ENCODE measurements at regions not wholly inside any gene's neighbourhood (a gene's known extent, or its start where the extent isn't known, plus 50 kb on each side); places are given as distances from the start of the nearest gene placed in this dataset.
"Not testable (repeated sequence)": the region's sequence is repeated elsewhere in the genome, so short reads cannot be mapped to it uniquely, and the experiment has no call there.

GRCh38 chr20:57971583-57971982 lies 256.9 kb downstream of the ANKRD60 start:
- not testable (repeated sequence) for TF ChIP-seq CTCF (IDR thresholded peaks at IDR 0.05 in 2 of 3, conservative IDR thresholded peaks at IDR 0.05 in 1 of 3; ENCODE audit: borderline replicate concordance in 1 of 3, insufficient read depth in 1 of 3, low read depth in 2 of 3, low read length in 2 of 3); POLR2A (IDR thresholded peaks at IDR 0.05; ENCODE audit: borderline replicate concordance, extremely low read depth, insufficient read depth, insufficient read length); ELF1 (IDR thresholded peaks at IDR 0.05; ENCODE audit: borderline replicate concordance, low read depth)

Data from HCT116 (cell line).